ENCODE measurements at regions not wholly inside any gene's neighbourhood (a gene's known extent, or its start where the extent isn't known, plus 50 kb on each side); places are given as distances from the start of the nearest gene placed in this dataset.

DNA sequence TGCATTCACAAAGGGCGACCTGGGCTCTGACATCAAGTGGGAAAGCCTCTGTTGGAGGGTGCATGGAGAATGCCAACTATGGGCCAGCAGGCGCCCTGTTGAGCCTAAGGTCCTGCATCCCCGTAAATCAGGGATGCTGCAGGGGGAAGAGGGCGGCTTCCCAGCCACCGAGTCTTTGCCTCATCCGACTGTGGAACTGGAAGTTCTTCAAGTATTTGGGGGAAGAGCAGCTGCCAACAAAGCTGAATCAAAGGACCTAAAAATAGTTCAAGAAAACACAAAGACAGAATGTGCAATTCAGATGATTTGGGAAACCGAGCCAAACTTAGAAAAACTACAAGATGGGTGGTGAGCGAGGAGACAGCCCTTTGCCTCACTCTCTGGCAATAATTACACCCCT lies 281.1 kb upstream of the MGAT5 start:
- TF ChIP-seq, protein P1, sequence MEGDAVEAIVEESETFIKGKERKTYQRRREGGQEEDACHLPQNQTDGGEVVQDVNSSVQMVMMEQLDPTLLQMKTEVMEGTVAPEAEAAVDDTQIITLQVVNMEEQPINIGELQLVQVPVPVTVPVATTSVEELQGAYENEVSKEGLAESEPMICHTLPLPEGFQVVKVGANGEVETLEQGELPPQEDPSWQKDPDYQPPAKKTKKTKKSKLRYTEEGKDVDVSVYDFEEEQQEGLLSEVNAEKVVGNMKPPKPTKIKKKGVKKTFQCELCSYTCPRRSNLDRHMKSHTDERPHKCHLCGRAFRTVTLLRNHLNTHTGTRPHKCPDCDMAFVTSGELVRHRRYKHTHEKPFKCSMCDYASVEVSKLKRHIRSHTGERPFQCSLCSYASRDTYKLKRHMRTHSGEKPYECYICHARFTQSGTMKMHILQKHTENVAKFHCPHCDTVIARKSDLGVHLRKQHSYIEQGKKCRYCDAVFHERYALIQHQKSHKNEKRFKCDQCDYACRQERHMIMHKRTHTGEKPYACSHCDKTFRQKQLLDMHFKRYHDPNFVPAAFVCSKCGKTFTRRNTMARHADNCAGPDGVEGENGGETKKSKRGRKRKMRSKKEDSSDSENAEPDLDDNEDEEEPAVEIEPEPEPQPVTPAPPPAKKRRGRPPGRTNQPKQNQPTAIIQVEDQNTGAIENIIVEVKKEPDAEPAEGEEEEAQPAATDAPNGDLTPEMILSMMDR (IDR thresholded peaks at IDR 0.05): no peak
- TF ChIP-seq POLR2A (IDR thresholded peaks at IDR 0.05; ENCODE audit: low read depth): no peak

Measured in esophagus muscularis mucosa (tissue), 3 donors.